Motor neuron (in vitro differentiated cells): ENCODE measurements at regions not wholly inside any gene's neighbourhood (a gene's known extent, or its start where the extent isn't known, plus 50 kb on each side); places are given as distances from the start of the nearest gene placed in this dataset.

ENCODE experiments used
- ATAC-seq, 8 experiments: fragments of 200-7000 bp; cut with Tn5 transposase; replicated peaks in 6 of 8; 2 replicates each; pipeline ENCODE4 v1.8.0; 2021; ENCODE audit warnings: mild to moderate bottlenecking in 8 of 8, moderate library complexity in 8 of 8
- H3K27ac ChIP-seq, 2 donors: fragments of 250-450 bp; sonication (Bioruptor Pico); 2 replicates each; pipeline ENCODE4 v1.9.0; 2021; ENCODE audit warnings: antibody characterized with exemption in 2 of 2, mild to moderate bottlenecking in 2 of 2, moderate library complexity in 1 of 2
- H3K4me1 ChIP-seq, 2 donors: fragments of 250-450 bp; sonication (Bioruptor Pico); replicated peaks in 1 of 2; 2 replicates each; pipeline ENCODE4 v1.6.1; 2021; ENCODE audit warnings: antibody characterized with exemption in 2 of 2, mild to moderate bottlenecking in 2 of 2, moderate library complexity in 1 of 2
- H3K4me3 ChIP-seq, 5 donors: fragments of 250-450 bp; sonication (Bioruptor Pico); 2 replicates each; pipeline ENCODE4 v1.9.0; 2021; ENCODE audit warnings: antibody characterized with exemption in 5 of 5, mild to moderate bottlenecking in 5 of 5, moderate library complexity in 4 of 5
- WGBS, 10 experiments: fragments of 450-650 bp; shearing (Covaris generic); methylation state at CpG; one replicate each; pipeline ENCODE4 v1.0.0; 2022; 5-methylcytosine and 5-hydroxymethylcytosine counted together
- in situ Hi-C, 9 experiments: fragments of 400-800 bp; cut with MboI; loops; one replicate each; pipeline ENCODE4 v1.15.0; 2021; ENCODE audit warnings: low sequenced_read_pairs in 9 of 9, low pct_unique_long_range_greater_than_20kb in 2 of 9; ENCODE audit not compliant: unreplicated experiment in 9 of 9

DNA sequence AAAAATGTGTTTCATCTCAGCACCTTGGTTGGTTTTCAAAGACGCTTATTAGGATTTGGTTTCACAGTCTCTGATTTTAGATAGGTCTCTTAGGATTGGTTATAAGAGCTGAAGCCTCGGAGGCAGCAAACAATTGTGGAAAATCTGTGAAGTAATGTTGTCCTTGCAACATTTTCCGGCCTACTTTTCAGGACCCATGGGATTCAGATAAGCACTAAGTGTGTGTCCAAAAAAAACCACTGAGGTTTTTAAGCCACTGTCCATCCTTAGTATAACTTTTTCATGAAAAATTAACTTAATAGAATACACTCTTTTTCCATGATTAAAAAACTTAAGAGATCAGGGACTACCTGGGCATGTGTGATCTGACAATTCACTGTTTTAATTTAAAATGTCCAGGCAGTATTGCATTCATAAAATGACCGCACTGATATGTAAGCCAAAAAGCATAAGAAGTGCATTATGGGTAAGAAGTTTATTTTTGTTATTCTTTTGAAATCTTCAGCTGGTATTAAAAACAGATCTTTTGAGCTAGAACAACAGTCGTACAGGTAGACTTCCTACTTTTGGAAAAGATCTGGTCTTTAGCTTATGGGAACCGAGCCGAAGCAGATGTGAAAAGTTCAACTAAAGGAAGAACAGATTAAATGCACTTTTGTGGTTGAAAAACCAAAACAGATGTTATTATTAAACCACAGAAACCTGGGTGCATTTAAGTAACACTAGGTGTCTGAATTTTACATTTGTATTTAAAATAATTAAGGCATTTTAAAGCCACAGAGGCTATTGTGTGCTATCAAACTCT is 479.4 kb upstream of the ZEB2 start:
- H3K27ac ChIP-seq, result no peak overlapping the region
- in situ Hi-C loops, result no loop called here
- 59 to 100% (median 96%) methylated on average over 2 to 7 of the region's 7 CpGs for WGBS, 10 experiments
- H3K4me3 ChIP-seq, result no peak overlapping the region
- H3K4me1 ChIP-seq, result no peaks in the 10 kb centered on the region
- ATAC-seq, result no peak

GRCh38 chr2:144998435-144998834 is 478.5 kb upstream of the ZEB2 start:
- WGBS, 10 experiments, result 30 to 75% (median 70%) methylated on average over 2 to 4 of the region's 4 CpGs; no CpG with 5 or more reads in 2 of the 10 experiments
- Histone ChIP-seq H3K27ac (no peak overlapping the region), H3K4me3 (no peak overlapping the region), H3K4me1 (no peaks in the 10 kb centered on the region)
- in situ Hi-C loops, result no loop called here
- ATAC-seq, result no peak

- in situ Hi-C loops, result no loop called here
- peak in 1 of 8 experiments; percentile 29 for ATAC-seq
- no peak overlapping the region for H3K27ac ChIP-seq
- 12 to 100% (median 77%) methylated on average over 3 to 5 of the region's 5 CpGs; no CpG with 5 or more reads in 1 of the 10 experiments for WGBS, 10 experiments
- H3K4me1 ChIP-seq, result no peaks in the 10 kb centered on the region
- no peak overlapping the region for H3K4me3 ChIP-seq
These were observed 476.4 kb upstream of the ZEB2 start for GRCh38 chr2:144996225-144996795.

DNA sequence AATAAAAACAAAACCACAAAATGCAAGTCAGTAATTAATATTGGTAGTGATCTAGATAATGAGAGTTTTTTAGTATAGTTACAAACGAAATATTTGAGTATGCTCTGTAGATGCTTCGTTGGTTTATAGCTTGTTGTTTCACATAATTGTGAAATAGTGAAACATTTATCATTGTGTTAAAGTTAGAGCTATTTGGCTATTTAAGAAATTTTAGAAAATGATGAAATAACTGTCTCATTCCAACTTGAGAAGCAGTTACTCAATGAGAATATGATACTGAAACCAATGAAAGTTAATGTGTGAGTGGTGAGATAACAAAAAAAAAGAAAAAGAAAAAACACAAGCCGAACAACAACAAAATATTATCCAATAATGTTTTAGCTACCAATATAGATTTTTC is 475.6 kb upstream of the ZEB2 start:
- in situ Hi-C loops, result no loop called here
- Histone ChIP-seq H3K27ac (no peak overlapping the region), H3K4me1 (no peaks in the 10 kb centered on the region), H3K4me3 (no peak overlapping the region)
- WGBS, 10 experiments, result 0 to 93% (median 77%) methylated on average over 2 to 3 of the region's 3 CpGs
- no peak for ATAC-seq

DNA sequence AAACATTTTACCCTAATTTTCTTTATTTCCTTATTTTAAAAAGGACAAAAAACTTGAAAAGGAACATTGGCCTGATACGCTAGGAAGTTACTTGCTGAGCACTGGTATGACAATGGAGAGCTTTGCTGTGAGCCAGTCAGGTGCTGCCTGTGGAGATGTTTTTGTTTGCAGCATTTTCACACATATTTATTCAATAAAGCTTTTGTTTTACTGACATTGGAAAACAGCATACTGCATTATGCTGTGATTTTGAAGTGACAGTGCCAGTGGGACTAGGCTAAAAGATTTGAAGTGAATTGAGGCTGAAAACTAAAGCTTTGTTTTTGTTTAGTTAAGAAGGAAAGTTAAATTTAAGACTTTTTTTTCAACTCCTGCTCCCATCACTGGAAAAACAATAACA is 470.7 kb upstream of the ZEB2 start:
- Histone ChIP-seq H3K4me3 (no peak overlapping the region), H3K4me1 (peaks cover 0 to 3% of the 10 kb centered on the region in 2 donors), H3K27ac (no peak overlapping the region)
- 58 to 100% (median 88%) methylated on average over 1 of the region's 1 CpG; no CpG with 5 or more reads in 4 of the 10 experiments for WGBS, 10 experiments
- in situ Hi-C loops, result no loop called here
- ATAC-seq, result no peak

DNA sequence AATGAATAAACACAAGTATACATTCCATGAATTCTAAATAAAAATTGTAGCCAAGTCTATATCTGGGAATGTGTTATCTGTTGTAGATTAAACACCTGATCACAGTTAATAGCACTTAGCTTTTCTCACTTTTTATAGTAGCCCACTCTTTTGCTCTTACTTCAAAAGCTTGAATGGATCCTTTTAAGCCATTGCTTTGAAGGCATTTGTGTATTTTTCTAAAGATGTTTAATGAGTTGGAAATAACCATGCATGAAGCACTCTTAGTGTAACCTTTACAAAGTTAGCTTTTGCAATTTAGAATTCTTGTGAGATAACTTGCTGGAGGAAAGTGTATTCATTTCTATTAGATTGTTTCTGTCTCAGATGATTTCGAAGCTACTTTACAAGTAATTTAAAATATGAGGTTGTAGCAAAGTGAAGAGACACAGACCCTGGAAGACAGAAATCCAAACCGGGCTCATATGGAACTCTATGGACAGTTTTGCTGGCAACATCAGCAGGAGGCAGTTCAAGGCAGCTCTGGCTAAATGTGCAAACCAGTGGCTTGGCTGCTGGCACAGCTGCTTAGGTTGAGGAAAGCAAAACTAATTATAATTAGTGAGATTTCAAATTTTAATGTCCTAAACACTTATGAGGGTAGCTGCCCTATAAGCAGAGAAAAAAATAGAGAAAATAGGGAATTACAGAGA is 469.8 kb upstream of the ZEB2 start:
- 13 to 63% (median 20%) methylated on average over 1 to 2 of the region's 2 CpGs; no CpG with 5 or more reads in 2 of the 10 experiments for WGBS, 10 experiments
- H3K4me3 ChIP-seq, result no peak overlapping the region
- in situ Hi-C loops, result no loop called here
- peak in 1 of 8 experiments; percentile 32 for ATAC-seq
- peaks cover 0 to 3% of the 10 kb centered on the region in 2 donors for H3K4me1 ChIP-seq
- no peak overlapping the region for H3K27ac ChIP-seq

DNA sequence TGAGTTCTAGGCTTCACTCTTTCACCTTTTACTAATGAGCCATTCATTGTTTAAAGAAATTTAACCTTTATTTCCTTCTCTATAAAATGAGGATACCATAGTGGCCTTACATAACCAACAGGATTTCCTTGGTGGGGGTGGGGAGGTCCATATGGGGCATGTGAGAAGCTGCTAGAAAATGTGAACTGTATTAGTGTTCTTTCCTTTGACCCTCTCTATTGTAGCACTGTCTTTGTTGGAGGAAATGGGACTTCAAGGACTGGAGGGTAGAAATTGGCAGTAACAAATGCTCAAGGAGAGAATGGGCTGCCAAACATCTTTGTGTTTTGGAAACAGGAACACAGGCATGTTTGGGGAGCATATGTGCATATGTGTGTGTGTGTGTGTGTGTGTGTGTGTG is 468.7 kb upstream of the ZEB2 start:
- ATAC-seq, result no peak
- Histone ChIP-seq H3K27ac (no peak overlapping the region), H3K4me1 (peaks cover 0 to 3% of the 10 kb centered on the region in 2 donors), H3K4me3 (no peak overlapping the region)
- in situ Hi-C loops, result no loop called here

DNA sequence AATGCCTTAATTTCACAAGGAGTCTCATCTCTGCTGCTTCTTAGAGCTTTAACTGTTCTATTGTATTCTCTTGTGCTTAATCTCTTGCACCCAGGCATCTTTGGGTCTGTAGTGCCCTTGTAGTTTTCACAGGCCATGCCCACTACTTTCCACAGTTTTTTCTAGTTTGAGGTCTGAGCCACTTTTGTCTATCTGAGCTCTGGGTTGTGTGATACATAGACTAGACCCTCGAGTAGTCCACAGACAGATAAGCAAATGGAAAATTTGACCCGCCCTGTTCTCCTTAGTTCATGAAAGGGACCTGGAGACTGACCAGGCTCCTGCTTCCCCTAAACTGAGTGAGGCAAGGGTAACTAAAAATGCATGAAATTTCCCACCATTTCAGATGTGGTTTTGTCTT is 466.8 kb upstream of the ZEB2 start:
- in situ Hi-C loops, result no loop called here
- no peak overlapping the region for H3K4me3 ChIP-seq
- H3K27ac ChIP-seq, result no peak overlapping the region
- H3K4me1 ChIP-seq, result peaks cover 0 to 3% of the 10 kb centered on the region in 2 donors
- WGBS, 10 experiments, result 17 to 100% (median 78%) methylated on average over 1 to 2 of the region's 2 CpGs; no CpG with 5 or more reads in 6 of the 10 experiments
- ATAC-seq, result no peak

- H3K4me3 ChIP-seq, result no peak overlapping the region
- 27 to 100% (median 100%) methylated on average over 1 of the region's 1 CpG; no CpG with 5 or more reads in 1 of the 10 experiments for WGBS, 10 experiments
- no peak overlapping the region for H3K27ac ChIP-seq
- peak in 2 of 8 experiments; percentile 37 to 62 for ATAC-seq
- no peaks in the 10 kb centered on the region for H3K4me1 ChIP-seq
- in situ Hi-C loops, result no loop called here
These were observed 464.1 kb upstream of the ZEB2 start for GRCh38 chr2:144984038-144984437.

DNA sequence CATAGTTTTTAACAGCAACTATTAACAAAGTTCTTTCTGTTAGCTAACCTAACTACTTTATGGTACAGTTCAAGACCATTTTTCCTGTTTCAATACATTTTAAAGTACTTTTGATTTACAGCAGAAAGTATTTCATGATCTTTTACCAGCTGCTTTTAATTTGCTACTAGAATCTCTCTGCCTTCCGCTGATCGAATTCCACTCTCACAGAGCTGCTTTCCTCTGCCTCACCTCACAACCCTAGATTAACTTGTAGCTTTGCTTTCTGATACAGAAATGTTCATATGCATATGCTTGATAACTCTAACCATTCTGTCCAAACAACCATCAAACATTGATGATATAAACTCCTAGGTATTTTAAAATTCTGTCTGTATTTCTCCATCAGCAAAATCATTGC is 463.2 kb upstream of the ZEB2 start:
- Histone ChIP-seq H3K4me1 (no peaks in the 10 kb centered on the region), H3K4me3 (no peak overlapping the region), H3K27ac (no peak overlapping the region)
- no peak for ATAC-seq
- WGBS, 10 experiments, result 36 to 100% (median 93%) methylated on average over 2 of the region's 2 CpGs; no CpG with 5 or more reads in 1 of the 10 experiments
- in situ Hi-C loops, result no loop called here

DNA sequence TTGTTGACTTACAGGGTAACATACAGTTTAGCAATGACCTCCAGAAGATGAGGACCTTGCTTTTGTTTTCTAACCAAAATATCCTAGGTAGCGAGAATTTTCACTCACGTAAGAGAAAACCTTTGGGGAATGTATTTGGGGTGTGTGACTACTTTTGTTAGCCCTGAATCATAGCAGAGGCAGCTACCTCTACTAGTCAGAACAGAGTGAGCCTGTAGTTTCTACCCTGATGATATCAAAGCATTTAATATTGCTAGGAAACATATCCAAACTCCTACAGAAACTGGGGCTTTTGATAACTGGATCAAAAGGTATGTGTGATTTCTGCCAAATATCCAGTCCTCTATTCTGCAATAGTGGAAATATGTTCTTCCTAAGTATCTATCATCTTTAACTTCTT is 462.6 kb upstream of the ZEB2 start:
- WGBS, 10 experiments, result 90 to 100% (median 93%) methylated on average over 1 to 2 of the region's 2 CpGs; no CpG with 5 or more reads in 3 of the 10 experiments
- no peaks in the 10 kb centered on the region for H3K4me1 ChIP-seq
- no peak overlapping the region for H3K4me3 ChIP-seq
- in situ Hi-C loops, result no loop called here
- no peak overlapping the region for H3K27ac ChIP-seq
- ATAC-seq, result no peak

DNA sequence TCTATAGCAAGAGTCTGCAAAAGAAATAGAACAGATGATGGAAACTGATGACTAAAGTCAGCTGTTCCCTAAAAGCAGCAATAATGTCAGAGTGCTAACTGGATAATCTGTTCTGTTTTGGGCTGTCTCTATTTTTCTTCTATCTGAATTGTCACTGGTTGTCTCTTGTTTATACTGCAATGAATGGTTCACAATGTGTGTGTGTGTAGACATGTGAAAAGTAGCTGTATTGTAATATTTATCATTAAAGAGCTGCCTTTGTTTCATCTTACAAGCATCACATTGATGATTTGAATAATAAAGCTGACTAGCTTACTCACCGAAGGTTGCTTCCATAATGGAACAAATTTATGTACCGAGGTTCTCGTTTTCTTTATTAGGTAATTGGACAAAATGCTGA is 456.0 kb upstream of the ZEB2 start:
- Histone ChIP-seq H3K27ac (no peak overlapping the region), H3K4me1 (peaks cover 0 to 2% of the 10 kb centered on the region in 2 donors), H3K4me3 (no peak overlapping the region)
- 75 to 100% (median 87%) methylated on average over 2 to 3 of the region's 3 CpGs; no CpG with 5 or more reads in 2 of the 10 experiments for WGBS, 10 experiments
- in situ Hi-C loops, result no loop called here
- no peak for ATAC-seq

DNA sequence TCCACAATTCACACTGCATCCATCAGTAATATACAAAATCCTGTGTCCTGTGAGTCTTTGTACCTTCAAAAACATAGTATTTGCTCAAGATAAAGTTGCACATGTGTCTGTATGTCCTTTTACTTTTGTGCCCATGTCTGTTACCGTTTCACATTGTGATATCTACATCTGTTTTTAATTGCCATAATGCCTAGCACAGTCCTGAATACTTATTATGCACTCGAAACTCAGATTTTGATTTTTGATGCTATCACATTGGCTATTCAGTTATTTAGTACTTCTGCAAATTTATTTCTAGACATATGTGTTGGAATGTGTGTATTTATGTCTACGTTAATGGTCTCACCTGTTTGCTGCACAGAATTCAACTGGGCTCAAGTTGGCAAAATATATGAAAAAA is 452.8 kb upstream of the ZEB2 start:
- 40 to 100% (median 78%) methylated on average over 1 to 3 of the region's 3 CpGs; no CpG with 5 or more reads in 1 of the 10 experiments for WGBS, 10 experiments
- no peak for ATAC-seq
- Histone ChIP-seq H3K27ac (no peak overlapping the region), H3K4me3 (no peak overlapping the region), H3K4me1 (peaks cover 0 to 2% of the 10 kb centered on the region in 2 donors)
- in situ Hi-C loops, result no loop called here
